ENCODE measurements at regions not wholly inside any gene's neighbourhood (a gene's known extent, or its start where the extent isn't known, plus 50 kb on each side); places are given as distances from the start of the nearest gene placed in this dataset.
A peak's percentile ranks its signal among the peaks of the same experiment; 100 is the strongest.

DNA sequence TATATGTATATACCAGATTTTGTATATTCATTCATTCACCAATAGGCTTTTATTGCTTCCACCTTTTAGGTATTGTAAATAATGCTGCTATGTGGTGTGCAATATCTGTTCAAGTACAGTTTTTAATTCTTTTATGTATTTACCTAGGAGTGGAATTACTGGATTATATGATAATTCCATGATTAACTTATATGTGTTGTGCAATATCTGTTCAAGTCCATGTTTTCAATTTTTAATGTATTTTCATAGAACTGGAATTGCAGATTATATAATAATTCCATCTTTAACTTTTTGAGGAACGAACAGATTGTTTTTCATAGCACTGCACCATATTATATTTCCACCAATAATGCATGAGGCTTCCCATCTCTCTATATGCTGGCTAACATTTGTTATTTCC, 50.6 kb upstream of the L3MBTL4 start:
- DNase-seq (ENCODE audit: low spot score) = no peak

DNA sequence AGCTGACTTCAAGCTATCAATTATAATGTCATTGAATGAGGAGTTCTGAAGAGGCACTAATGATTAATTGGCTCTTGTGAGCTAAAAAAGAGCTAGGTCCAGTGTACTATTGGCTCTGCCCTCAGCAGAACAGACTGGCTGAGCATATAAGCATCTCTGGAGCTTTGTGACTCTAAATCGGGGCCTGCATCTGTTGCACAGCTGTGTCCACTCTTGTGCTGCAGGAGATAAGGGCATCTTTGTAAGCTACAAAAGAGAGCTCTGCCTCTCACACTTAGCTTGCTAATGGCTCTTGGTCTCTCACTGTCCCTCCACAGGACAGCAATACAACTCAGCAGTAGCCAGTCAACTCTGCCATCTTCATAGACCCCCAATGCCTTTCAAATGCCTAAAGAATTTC, 61.5 kb upstream of the L3MBTL4 start:
- no peak for DNase-seq (ENCODE audit: low spot score)

- no peak for DNase-seq (ENCODE audit: low spot score)
Measured at GRCh38 chr18:6476880-6477279, 62.2 kb upstream of the L3MBTL4 start.

DNA sequence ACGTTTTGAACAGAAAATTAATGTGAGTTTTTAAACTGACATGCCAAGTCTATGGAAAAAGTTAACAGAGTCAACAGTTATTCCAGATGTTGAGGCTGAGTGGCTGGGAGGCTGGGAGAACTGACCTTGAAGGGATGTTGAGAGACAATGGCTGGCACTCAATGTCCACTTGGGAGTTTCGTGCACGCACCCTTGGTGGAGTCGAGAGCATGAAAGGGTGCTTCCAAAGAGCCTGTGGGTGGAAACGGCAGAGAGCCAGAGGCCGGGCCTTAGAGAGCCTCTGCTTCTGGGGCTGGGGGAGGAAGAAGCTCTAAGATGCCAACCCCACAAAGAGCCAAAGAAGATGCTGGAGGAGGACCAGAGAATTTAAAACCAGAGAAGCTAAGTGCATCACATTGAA, 63.4 kb upstream of the L3MBTL4 start:
- no peak for DNase-seq (ENCODE audit: low spot score)

DNA sequence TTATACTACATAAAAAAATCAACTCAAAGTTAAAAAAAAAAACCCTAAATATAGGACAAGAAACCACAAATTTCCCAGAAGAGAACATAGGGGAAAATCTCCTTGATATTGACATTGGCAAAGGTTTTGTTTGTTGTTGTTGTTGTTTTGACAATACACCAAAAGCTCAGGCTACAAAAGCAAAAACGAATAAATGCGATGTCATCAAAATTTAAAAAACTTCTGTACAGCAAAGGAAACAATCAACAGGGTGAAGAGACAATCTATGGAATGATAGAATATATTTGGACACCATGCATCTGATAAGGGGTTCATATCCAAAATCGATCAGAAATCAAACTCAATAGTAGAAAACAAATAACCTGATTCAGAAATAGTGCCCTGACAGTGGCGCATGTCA, 65.0 kb upstream of the L3MBTL4 start:
- DNase-seq (ENCODE audit: low spot score) = no peak

DNA sequence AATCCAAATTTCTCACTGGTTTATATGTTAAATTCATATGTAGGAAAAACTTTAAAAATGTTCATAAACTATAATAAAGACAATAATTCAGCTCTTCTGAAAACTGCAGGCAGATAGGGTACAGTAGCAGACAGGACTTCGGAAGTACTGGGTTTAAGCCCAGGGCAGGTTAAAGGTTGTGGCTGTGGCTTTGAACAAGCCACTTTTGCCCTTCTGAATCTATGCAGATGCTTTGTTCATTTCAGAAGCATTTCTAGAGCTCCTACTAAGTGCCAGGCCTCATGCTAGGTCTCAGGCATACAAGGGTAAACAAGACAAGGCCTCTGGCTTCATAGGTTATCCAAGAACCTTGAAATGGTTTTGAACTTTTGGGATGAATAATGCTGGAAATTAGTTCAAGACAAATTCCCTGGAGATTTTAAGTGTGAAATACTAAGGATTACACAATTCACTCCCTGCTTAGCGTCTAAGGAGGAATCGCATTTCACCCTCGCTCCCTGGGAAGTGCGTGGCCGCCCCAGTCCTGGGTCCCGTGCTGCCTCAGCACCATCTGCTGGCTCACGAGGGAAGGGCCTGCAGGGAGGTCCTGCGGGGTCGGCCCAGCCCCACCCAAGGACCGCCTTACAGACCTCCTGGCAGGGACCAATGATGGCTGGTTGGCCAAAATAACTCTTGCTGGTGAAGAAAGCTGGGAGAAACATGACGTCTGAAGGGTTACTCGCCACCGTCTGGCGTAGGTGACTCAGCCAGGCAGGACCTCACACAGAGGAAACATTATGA, 67.7 kb upstream of the L3MBTL4 start:
- peak; percentile 2 for DNase-seq (ENCODE audit: low spot score)

GRCh38 chr18:6484659-6485058, 69.9 kb upstream of the L3MBTL4 start:
- DNase-seq (ENCODE audit: low spot score) = no peak

GRCh38 chr18:6486313-6486712, 71.6 kb upstream of the L3MBTL4 start:
- no peak for DNase-seq (ENCODE audit: low spot score)

DNA sequence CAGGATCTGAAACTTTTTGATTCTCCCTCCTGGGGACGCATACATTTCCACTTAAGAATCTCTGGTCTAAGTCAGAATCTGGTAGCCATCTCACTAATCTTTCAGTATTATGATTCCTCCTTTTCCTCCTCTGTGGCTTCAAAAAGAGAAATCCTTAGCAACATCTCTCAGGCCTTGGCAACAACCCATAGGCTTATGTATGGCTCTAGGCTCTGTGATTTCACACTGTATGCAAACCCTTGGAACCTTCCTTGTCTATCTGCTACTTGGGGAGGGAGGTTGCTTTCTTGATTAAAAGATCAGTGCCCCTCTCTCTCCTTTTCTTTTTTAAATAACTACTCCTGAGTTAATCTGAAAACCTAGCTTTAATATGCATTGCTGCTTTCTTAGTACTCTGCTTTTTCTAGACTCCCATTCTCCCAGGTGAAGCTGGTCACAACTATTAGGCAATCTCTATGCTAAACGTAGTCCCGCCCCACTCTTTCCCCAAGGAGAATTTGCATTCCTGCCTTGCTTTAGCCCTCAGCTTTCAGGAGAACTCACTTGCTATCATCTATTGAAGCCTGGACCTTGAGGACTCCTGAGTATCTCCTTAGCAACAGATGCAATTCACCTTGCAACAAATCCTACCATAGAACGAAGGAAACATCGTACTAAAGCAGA, 72.2 kb upstream of the L3MBTL4 start:
- no peak for DNase-seq (ENCODE audit: low spot score)

DNA sequence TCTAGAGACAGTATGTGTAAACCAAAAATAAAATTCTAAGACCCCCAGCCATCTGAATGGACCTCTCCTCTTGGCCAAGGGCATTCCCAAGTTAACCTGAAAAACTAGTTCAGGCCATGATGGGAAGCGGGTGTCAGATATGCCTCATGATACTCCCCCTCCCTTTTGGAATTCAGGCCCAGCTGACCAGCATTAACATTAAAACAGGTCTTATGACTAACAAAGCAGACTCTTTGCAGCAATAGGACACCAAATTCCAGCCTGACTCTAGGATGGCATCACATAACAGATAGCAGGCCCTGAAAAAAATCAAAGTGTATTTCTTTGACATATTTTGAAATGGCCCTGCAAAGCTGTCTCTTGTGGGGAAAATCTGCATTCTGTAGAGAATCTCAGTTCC, 73.3 kb upstream of the L3MBTL4 start:
- DNase-seq (ENCODE audit: low spot score) = no peak

DNA sequence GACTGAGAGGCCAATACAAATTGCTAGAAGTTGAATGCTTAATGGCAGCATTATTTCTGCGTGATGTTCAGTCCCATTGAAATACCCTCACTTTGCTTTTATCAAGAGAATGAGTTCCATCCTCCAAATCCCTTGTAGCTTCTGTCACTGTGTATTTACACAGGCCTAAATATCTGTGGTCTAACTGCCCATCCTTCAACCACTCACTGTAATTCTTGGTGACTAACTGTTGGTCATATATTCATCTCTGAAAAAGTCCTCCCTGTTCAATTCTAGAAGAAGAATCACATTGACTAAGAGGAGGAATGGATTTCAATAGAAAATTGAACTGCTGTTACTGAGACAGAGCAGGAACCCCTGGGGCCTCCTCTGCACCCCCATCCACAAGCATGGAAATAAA, 74.2 kb upstream of the L3MBTL4 start:
- DNase-seq (ENCODE audit: low spot score) = no peak

DNA sequence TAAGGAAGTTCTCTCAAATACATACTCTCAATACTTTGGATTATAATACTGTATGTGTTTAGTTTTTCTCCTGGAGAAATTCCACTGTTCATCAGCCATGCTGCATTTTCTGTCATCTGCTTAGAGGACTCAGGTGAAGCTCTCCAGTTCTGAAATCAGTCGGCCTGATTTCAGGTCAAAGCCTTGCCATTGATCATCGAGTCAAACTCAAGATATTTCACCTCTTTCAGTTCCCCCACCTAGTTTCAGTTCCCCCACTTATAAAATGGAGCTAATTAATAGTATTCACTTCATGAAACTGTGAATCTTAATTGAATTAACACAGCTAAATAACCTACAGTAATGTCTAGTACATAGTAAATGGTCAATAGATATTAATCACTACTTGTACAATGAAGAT, 75.3 kb upstream of the L3MBTL4 start:
- no peak for DNase-seq (ENCODE audit: low spot score)

DNA sequence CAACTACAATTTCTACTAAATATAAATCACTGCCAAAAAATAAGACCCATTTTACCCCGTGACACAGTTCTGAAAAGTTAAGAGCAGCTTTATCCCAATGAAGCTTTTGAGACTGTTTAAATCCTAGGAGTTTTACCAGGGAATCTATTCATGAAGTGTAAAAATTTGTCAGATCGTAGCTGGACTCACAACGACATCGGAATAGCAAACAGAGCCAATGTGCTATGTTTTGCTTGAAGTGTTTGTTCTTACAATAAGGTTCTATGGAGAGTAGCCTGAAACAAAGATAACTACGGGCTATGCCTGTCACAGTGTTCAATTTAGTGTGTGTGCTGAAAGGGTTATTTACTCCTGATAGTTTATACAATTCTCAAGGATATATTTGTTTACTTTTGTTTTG, 78.5 kb upstream of the L3MBTL4 start:
- no peak for DNase-seq (ENCODE audit: low spot score)

GRCh38 chr18:6495536-6495935, 80.8 kb upstream of the L3MBTL4 start:
- no peak for DNase-seq (ENCODE audit: low spot score)

DNA sequence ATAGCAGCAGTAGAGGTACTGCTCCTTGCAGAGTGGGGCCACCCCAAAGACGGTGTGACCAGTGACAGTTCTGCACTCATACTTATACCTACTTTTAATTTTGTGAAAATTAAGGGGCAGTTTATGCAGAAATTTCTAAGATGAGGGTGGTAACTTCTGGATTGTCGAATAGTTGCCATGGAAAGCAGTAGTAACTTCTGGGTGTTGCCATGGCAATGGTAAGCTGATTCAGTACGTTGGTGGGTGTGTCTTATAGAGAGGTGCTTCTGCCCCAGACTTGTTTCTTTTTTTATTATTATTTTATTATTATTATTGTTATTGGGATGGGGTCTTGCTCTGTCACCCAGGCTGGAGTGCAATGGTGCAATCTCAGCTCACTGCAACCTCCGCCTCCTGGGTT, 82.8 kb upstream of the L3MBTL4 start:
- no peak for DNase-seq (ENCODE audit: low spot score)

GRCh38 chr18:6498289-6498856, 83.7 kb upstream of the L3MBTL4 start:
- no peak for DNase-seq (ENCODE audit: low spot score)

GRCh38 chr18:6504605-6505497, 90.1 kb upstream of the L3MBTL4 start:
- no peak for DNase-seq (ENCODE audit: low spot score)

DNA sequence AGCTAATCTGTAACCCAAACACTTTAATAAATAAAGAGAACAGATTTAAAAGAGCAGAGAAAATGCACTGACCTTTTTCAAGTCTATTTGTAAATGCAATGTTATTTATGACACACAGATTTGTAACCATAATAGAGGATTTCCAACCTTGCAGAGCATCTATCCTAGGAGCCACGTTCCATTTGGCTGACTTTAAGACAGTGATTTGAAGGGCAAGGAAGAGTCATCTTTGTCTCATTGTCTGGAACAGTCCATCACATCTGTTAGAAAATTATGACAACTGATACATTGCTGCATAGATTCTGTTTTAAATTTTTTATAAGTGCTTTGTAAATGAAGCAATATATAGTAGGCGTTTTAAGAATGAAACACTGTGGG, 90.8 kb upstream of the L3MBTL4 start:
- no peak for DNase-seq (ENCODE audit: low spot score)

- no peak for DNase-seq (ENCODE audit: low spot score)
Measured at GRCh38 chr18:6509417-6509816, 94.7 kb upstream of the L3MBTL4 start.

DNA sequence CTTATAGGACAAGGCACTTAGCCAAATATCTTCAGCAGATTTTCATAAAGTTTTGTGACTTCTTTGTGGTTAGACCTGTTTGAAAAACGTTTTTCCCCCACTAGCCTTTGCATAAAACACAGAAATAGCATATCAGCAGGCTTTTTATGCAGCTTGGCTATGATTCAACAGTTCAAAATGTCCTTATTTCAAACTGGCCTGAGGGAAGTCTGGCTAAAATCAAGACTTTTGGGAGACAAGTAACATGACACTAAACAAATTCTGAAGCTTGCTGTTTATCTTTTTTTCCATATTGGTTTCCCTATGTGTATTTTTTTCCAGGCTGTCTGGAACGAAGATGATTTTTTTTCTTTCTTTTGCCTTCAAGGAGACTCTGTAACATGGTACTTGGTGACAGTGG, 95.1 kb upstream of the L3MBTL4 start:
- no peak for DNase-seq (ENCODE audit: low spot score)

- DNase-seq (ENCODE audit: low spot score) = no peak
Measured at GRCh38 chr18:6520901-6521300, 106.2 kb upstream of the L3MBTL4 start.

- DNase-seq (ENCODE audit: low spot score) = no peak
Measured at GRCh38 chr18:6521803-6522418, 107.2 kb upstream of the L3MBTL4 start.

Data from CD4-positive, alpha-beta T cell treated with Interleukin-6 at 100 ng/mL for 8 hours (primary cell).